Astrocyte (in vitro differentiated cells and primary cell): ENCODE measurements at regions not wholly inside any gene's neighbourhood (a gene's known extent, or its start where the extent isn't known, plus 50 kb on each side); places are given as distances from the start of the nearest gene placed in this dataset.
A peak's percentile ranks its signal among the peaks of the same experiment; 100 is the strongest.

Experiments used
- DNase-seq: peaks from one replicate; pipeline ENCODE4 v3.0.0-alpha.2; 2010; ENCODE audit warnings: low read depth
- FAIRE-seq: peaks from 2 replicates; lab custom pipeline; 2011; peaks lifted over from hg19 to GRCh38; lab: Jason Lieb, UNC
- H2AFZ ChIP-seq: 2 replicates; pipeline ENCODE4 v1.6.0; 2012; ENCODE audit warnings: low read depth, low read length, inconsistent platforms
- H3K27ac ChIP-seq: 2 replicates; pipeline ENCODE4 v1.5.1; 2011; ENCODE audit warnings: low read depth, low read length, inconsistent platforms
- H3K27me3 ChIP-seq: 2 replicates; pipeline ENCODE4 v1.6.0; 2011; ENCODE audit warnings: low read length, inconsistent platforms; ENCODE audit not compliant: insufficient read depth
- H3K36me3 ChIP-seq: 2 replicates; pipeline ENCODE4 v1.5.1; 2011; ENCODE audit warnings: low read length, inconsistent platforms; ENCODE audit not compliant: insufficient read depth
- H3K4me1 ChIP-seq: 2 replicates; pipeline ENCODE4 v1.5.1; 2011; ENCODE audit warnings: low read length, inconsistent platforms; ENCODE audit not compliant: insufficient read depth
- H3K4me2 ChIP-seq: 2 replicates; pipeline ENCODE4 v1.6.0; 2012; ENCODE audit warnings: low read length, inconsistent platforms
- H3K4me3 ChIP-seq: 2 replicates; pipeline ENCODE4 v1.5.1; 2011; ENCODE audit warnings: low read depth, mild to moderate bottlenecking, low read length, inconsistent platforms; ENCODE audit not compliant: insufficient read depth
- H3K79me2 ChIP-seq: 2 replicates; pipeline ENCODE4 v1.6.0; 2012; ENCODE audit warnings: mild to moderate bottlenecking, low read length, inconsistent platforms; ENCODE audit not compliant: insufficient read depth
- H3K9ac ChIP-seq: 2 replicates; pipeline ENCODE4 v1.6.0; 2012; ENCODE audit warnings: mild to moderate bottlenecking, low read length, inconsistent platforms
- H3K9me3 ChIP-seq: 2 replicates; pipeline ENCODE4 v1.5.1; 2012; ENCODE audit warnings: low read depth, mild to moderate bottlenecking, low read length, inconsistent platforms; ENCODE audit not compliant: insufficient read depth
- H4K20me1 ChIP-seq: 2 replicates; pipeline ENCODE4 v1.6.0; 2012; ENCODE audit warnings: low read length, inconsistent platforms; ENCODE audit not compliant: insufficient read depth
- H3K27ac Mint-ChIP-seq: one replicate; pipeline ENCODE4 v1.8.0; 2021; ENCODE audit warnings: mild to moderate bottlenecking, mixed read lengths; ENCODE audit not compliant: unreplicated experiment
- H3K27me3 Mint-ChIP-seq: one replicate; pipeline ENCODE4 v1.8.0; 2021; ENCODE audit warnings: low read depth, mixed read lengths; ENCODE audit not compliant: unreplicated experiment
- H3K36me3 Mint-ChIP-seq: one replicate; pipeline ENCODE4 v1.8.0; 2021; ENCODE audit warnings: low read depth, mixed read lengths; ENCODE audit not compliant: unreplicated experiment
- H3K4me1 Mint-ChIP-seq: one replicate; pipeline ENCODE4 v1.8.0; 2021; ENCODE audit warnings: low read depth, mixed read lengths; ENCODE audit not compliant: unreplicated experiment
- H3K4me3 Mint-ChIP-seq: one replicate; pipeline ENCODE4 v1.8.0; 2021; ENCODE audit warnings: mild to moderate bottlenecking, moderate library complexity, mixed read lengths; ENCODE audit not compliant: unreplicated experiment
- H3K9me3 Mint-ChIP-seq: one replicate; pipeline ENCODE4 v1.8.0; 2021; ENCODE audit warnings: mild to moderate bottlenecking, mixed read lengths; ENCODE audit not compliant: unreplicated experiment
- EZH2 ChIP-seq: IDR thresholded peaks from 2 replicates; pipeline ENCODE4 v1.6.1; 2012; ENCODE audit warnings: mild to moderate bottlenecking, low read length, inconsistent platforms; ENCODE audit not compliant: insufficient read depth
- TF ChIP-seq, protein P1 (sequence below): IDR thresholded peaks from 2 replicates; pipeline ENCODE4 v1.5.1; 2011; ENCODE audit warnings: low read depth, mild to moderate bottlenecking, inconsistent platforms, low read length, moderate library complexity; ENCODE audit not compliant: insufficient read depth

DNA sequence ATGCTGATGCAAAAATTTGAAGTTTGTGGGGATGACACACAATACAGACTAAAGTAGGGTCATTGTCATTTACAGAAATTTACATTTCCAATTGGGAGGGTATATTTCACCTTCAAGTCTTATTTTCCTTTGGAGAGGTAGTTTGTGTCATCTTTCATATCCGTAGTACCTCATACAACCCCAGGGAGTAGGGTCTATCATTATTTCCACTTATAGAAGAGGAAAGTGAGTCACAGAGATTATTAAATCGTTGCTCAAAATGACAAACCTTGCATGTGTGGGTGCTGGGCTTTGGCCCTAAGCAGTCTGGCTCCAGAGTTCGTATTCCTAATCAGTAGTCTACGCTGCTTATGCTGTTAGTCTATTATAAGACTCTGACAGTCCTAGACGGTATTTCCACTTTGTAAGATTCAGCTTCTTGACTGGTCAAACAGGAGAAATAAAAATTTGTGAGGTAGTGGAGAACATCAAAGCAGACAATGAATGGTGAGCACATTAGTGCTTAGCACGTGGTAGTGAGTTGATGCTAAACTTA, 516.5 kb downstream of the PCDH7 start:
- H3K27ac ChIP-seq: no peak overlapping the region
- peaks cover 2% of the 10 kb centered on the region for H3K9me3 Mint-ChIP-seq

DNA sequence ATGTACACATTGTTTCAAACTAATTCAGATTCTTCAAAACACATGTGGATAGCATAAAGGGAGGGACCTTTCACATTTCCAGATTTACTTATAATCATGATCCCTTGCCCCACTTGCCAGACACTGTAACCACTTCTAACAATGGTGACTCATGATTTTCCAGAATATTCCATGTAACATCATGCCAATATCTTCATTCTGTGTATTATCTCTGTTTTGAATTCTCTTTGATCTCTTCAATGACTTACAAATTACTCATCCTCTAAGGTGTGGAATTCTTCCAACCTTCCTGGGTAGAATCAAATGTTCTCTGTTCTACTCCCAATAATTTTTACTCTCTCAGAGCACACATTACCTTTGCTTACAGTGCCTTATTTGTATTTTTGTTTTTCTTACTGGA, 517.1 kb downstream of the PCDH7 start:
- Mint-ChIP-seq H3K9me3 (peaks cover 2% of the 10 kb centered on the region), H3K4me1 (peaks cover 18% of the 10 kb centered on the region), H3K27ac (no peak overlapping the region), H3K27me3 (no peaks in the 10 kb centered on the region), H3K4me3 (no peak overlapping the region), H3K36me3 (no peaks in the 10 kb centered on the region)
- DNase-seq: peak; percentile 70
- Histone ChIP-seq H3K9ac (no peak overlapping the region), H3K79me2 (no peaks in the 10 kb centered on the region), H3K27ac (no peak overlapping the region), H3K4me3 (no peak overlapping the region), H3K4me1 (peaks cover 6% of the 10 kb centered on the region), H3K36me3 (no peaks in the 10 kb centered on the region), H3K27me3 (no peaks in the 10 kb centered on the region), H3K9me3 (no peaks in the 10 kb centered on the region), H4K20me1 (no peaks in the 10 kb centered on the region), H3K4me2 (no peak overlapping the region), H2AFZ (no peak overlapping the region)
- no peak for FAIRE-seq
- TF ChIP-seq EZH2: no peak
- TF ChIP-seq, protein P1, sequence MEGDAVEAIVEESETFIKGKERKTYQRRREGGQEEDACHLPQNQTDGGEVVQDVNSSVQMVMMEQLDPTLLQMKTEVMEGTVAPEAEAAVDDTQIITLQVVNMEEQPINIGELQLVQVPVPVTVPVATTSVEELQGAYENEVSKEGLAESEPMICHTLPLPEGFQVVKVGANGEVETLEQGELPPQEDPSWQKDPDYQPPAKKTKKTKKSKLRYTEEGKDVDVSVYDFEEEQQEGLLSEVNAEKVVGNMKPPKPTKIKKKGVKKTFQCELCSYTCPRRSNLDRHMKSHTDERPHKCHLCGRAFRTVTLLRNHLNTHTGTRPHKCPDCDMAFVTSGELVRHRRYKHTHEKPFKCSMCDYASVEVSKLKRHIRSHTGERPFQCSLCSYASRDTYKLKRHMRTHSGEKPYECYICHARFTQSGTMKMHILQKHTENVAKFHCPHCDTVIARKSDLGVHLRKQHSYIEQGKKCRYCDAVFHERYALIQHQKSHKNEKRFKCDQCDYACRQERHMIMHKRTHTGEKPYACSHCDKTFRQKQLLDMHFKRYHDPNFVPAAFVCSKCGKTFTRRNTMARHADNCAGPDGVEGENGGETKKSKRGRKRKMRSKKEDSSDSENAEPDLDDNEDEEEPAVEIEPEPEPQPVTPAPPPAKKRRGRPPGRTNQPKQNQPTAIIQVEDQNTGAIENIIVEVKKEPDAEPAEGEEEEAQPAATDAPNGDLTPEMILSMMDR: no peak

More for the DNA sequence above, 516.5 kb downstream of the PCDH7 start:
- H3K4me3 Mint-ChIP-seq: no peak overlapping the region
- H3K9me3 ChIP-seq: no peaks in the 10 kb centered on the region
- no peaks in the 10 kb centered on the region for H3K36me3 ChIP-seq
- DNase-seq: peak; percentile 77
- no peak overlapping the region for H3K9ac ChIP-seq
- H2AFZ ChIP-seq: no peak overlapping the region
- H3K4me1 ChIP-seq: peaks cover 6% of the 10 kb centered on the region
- no peaks in the 10 kb centered on the region for H3K79me2 ChIP-seq
- FAIRE-seq: no peak
- H4K20me1 ChIP-seq: no peaks in the 10 kb centered on the region
- H3K36me3 Mint-ChIP-seq: no peaks in the 10 kb centered on the region
- H3K4me2 ChIP-seq: no peak overlapping the region
- TF ChIP-seq EZH2: no peak
- TF ChIP-seq, protein P1: no peak
- peaks cover 18% of the 10 kb centered on the region for H3K4me1 Mint-ChIP-seq
- no peak overlapping the region for H3K4me3 ChIP-seq
- H3K27me3 ChIP-seq: no peaks in the 10 kb centered on the region
- no peaks in the 10 kb centered on the region for H3K27me3 Mint-ChIP-seq
- H3K27ac Mint-ChIP-seq: peak overlapping the region; percentile 26

DNA sequence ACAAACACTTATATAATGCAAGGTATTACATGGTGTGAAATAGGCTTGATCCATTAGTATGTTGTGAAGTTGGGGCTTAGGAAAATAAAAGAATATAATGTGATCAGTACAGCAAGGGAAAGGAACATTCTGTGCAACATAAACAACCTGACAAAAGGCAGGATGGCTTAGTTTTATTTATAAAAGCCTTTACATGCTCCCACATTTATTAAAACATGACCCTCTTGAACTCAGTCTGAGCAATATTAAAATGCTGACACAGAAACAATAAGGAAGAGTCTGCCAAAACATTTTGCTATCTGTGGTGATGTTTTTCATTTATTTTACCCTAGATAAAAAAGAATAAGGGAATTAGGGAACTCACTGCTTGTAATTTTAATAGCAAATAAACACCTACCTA, 519.7 kb downstream of the PCDH7 start:
- no peak overlapping the region for H3K27ac Mint-ChIP-seq
- Histone ChIP-seq H3K27me3 (no peaks in the 10 kb centered on the region), H3K36me3 (no peaks in the 10 kb centered on the region), H3K9me3 (no peaks in the 10 kb centered on the region), H3K27ac (no peak overlapping the region), H3K4me2 (no peak overlapping the region), H3K9ac (no peak overlapping the region), H4K20me1 (no peaks in the 10 kb centered on the region), H3K4me3 (no peak overlapping the region), H3K4me1 (peaks cover 6% of the 10 kb centered on the region), H3K79me2 (no peaks in the 10 kb centered on the region), H2AFZ (no peak overlapping the region)
- TF ChIP-seq, protein P1: no peak
- no peak for TF ChIP-seq EZH2
- FAIRE-seq: no peak
- peaks cover 2% of the 10 kb centered on the region for H3K9me3 Mint-ChIP-seq
- peaks cover 17% of the 10 kb centered on the region for H3K4me1 Mint-ChIP-seq
- H3K4me3 Mint-ChIP-seq: no peak overlapping the region
- no peak for DNase-seq
- H3K27me3 Mint-ChIP-seq: no peaks in the 10 kb centered on the region
- no peaks in the 10 kb centered on the region for H3K36me3 Mint-ChIP-seq
